Activated naive CD4-positive, alpha-beta T cell (primary cell): ENCODE measurements at regions not wholly inside any gene's neighbourhood (a gene's known extent, or its start where the extent isn't known, plus 50 kb on each side); places are given as distances from the start of the nearest gene placed in this dataset.

Source experiments
- DNase-seq, 4 experiments: peaks; one replicate each; lab custom pipeline; 2025; lab: John Stamatoyannopoulos, UW

DNA sequence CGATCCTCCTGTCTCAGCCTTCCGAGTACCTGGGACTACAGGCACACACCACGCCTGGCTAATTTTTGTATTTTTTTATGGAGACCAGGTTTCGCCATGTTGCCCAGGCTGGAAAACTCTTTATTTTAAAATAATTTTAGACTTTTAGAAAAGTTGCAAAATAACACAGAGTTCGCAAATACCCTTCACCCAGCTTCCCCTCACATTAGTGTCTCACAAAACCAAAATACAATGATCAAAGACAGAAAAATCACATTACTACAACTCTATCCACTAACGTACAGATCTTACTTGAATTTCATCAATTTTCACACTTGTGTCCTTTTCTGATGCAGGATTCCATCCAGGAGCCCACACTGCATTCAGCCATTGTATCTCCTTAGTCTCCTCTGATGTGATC lies 58.8 kb upstream of the ERRFI1 start:
- DNase-seq = no peak

DNA sequence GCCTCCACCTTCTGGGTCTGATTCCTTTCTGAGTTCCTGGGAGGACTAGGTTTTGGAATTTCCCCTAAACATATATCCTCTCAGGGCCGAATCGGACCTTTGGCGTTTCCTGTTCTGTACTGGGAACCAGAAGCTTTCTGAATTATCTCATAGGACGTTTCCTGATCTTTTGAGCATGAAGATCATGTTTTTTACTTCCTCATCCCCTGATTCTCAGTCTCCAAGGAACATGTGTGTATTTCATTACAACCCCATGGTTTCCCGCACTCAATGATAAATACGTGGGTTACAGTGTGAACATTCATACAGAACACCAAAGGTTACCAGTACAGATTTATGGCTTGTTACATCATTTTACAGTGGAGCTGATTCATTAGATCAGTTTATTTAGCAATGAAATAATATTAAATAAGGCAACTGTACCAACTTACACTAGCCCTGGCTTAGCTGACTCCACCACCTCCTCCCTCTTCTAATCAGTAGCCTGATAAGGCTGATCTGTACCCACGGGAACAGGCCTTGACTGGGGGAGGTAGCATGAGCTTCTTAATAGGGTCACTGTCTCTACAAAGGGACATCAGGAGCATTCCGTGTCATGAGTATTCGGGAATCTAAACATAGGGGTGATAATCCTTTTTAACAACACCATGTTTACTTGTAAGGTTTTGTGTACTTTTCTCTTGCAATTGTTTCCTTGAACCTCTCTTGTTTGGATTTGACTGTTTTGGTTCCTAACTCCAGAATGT lies 57.8 kb upstream of the ERRFI1 start:
- DNase-seq = no peak

DNA sequence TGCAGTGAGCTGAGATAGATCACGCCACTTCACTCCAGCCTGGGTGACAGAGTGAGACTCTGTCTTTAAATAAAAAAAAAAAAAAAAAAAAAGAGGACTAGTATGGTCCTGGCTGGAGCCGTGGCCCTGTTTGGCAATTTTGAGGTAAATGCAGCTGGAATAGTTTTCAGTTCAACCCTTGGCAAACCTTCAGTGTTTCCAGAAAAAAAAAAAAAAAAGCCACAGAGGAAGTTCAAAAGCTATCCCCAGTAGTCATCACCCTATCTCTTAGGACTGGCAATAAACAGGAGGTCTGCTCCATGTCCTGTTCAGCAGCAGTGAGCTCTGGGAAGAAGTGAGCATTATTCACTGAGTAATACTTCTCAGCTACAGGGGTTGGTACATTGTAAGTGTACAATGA lies 56.8 kb upstream of the ERRFI1 start:
- no peak for DNase-seq

DNA sequence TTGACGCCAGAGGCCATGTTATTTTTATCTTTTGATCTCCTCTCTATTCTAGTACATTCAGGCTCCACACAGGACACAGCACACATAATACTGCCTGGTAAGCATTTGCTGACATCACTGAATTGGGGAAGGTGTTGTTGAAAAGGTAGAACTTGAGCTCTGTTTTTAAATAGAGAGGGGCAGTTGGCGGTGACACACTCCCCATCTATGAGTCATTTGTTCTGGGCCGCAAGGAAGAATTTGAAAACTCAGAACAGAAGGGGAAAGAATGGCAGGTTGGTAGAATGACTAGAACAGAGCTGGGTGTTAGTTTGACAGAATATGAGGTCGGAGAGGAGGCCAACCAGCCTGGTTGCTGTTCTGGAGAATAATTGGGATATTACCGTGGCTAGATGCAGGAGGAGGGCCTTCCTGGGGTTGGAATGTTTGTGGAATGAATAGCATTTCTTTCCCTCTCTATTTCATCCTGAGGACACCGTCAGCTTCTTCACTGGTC lies 52.1 kb upstream of the ERRFI1 start:
- DNase-seq = no peak

DNA sequence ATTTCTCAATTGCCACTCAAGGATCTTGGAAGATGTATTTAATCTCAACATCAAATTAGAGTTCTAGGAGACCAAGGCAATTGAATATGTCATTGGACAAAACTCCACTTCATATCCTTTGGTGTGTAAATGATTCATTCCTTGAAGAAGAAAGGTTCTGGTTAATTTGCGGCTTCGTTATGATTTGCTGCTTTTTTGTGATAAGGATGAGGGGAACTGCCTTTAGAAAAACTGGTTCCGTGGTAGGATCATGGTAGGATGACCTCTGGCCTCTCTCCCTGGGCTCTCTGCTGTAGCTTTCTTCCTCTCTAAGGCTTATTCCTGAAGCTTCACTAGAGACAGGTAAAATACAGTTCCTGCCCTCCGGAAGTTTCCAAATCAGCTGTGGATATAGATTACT lies 51.5 kb upstream of the ERRFI1 start:
- DNase-seq = no peak

DNA sequence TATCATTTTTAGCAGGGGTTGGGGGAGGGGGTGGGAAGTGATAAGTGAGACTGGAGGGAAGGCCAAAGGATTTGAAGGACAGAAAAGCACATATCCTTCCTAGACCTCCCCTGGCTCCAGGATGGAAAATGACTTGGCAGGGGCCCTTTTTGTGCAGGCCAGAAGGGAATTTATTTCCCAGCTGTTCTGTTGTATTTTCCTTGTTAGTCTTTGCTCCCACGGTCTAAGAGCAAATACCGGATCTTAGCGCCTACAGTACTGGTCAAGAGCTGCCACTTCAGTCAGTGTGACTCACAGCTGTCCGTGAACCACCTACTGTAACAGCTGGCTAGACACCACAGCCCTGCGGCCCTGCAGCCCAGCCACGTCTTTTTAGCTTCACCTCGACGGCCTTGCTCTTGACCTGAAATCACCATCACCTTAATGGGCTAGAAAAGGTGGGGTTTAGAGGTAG lies 51.0 kb upstream of the ERRFI1 start:
- no peak for DNase-seq

DNA sequence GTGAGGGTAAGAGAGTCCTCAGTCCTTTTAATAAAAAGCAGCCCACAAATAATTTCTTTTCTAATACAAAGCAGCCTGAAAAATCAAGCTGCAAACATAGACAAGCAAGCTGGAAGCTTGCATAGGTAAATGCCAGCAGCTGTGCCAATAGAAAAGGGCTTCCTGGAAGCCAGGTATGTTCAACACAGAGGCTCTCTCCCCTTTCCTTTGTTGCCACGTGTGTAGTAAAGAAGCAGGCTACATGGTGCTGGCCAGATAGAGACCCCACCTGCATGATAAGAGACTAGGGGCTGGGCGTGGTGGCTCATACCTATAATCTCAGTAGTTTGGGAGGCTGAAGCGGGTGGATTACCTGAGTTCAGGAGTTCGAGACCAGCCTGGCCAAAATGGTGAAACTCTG lies 50.1 kb upstream of the ERRFI1 start:
- no peak for DNase-seq
